ENCODE measurements at regions not wholly inside any gene's neighbourhood (a gene's known extent, or its start where the extent isn't known, plus 50 kb on each side); places are given as distances from the start of the nearest gene placed in this dataset.

DNA sequence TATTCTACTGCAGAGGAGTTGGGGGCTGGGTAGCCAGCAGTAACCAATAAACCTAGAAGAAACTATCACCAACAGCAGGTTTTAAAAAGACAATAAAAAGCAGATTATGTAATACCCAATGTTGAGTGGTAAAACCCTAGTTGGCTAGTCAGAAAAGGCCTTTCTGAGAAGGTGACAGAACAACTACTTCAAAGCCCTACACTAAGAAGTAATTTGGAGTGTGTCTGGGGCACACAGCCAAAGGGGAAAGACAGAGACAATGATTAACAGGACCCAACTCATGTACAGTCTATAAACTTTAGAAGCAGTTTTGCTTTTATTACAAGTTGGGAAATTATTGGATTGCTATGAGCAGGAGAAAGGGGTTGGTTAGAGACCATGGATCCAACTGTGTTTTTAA lies 77.2 kb upstream of the TMEM106B start:
- no peak for DNase-seq

DNA sequence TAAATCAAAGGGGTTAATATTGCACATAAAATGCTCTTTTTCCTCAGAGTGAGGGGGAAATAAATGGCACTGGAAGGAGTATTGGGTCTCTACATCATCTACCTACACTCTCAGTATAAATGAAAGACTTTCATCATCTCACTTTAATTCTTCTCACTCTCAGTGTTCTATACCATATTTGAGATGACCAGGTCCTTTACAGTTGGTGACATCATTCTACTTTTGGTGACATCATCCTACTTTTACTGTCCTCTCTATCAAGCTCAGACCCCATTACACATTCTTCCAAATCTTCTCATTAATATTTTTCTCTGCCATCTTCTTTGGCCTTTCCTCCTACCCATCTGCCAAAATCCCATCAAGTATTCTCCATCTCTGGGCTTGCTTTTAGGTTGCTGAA lies 74.6 kb upstream of the TMEM106B start:
- DNase-seq: no peak

GRCh38 chr7:12137283-12137682 lies 73.8 kb upstream of the TMEM106B start:
- DNase-seq: no peak

- no peak for DNase-seq
These were observed 72.7 kb upstream of the TMEM106B start for GRCh38 chr7:12138421-12138820.

DNA sequence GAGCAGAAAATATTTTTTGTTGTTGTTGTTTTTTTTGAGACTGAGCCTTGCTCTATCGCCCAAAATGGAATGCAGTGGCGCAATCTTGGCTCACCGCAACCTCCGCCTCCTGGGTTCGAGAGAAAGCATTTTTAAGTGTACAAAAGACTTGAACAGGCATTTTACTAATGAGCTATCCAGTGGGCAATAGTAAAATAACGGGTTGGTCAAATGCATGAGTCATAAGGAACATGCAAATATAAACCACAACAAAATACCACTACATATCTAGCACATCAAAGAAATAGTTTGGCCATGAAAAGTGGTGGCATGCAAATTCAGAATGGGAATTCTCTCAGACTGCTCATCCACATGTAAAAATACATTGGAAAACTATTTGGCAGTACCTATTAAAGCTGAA lies 71.7 kb upstream of the TMEM106B start:
- DNase-seq: no peak

DNA sequence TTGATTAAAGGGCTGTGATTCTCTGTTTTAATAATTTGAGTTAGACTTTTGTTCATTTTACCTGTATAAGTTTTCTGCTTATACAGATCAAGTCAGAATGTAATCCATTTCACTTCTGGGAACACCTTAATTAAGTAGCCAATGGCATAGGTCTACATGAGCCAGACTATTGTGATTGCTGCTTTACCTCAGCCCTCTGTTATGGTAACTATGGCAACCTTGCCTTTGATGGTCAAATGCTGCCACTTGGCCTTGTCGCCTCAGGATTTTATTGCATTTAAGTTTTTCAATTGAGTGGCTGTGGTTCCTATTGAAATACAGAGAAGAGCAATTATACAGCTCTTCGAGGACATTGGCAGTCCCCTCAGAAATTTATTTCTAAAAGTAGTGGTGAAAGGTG lies 64.3 kb upstream of the TMEM106B start:
- DNase-seq: no peak

GRCh38 chr7:12152196-12152918 lies 58.7 kb upstream of the TMEM106B start:
- no peak for DNase-seq

GRCh38 chr7:12154119-12154518 lies 57.0 kb upstream of the TMEM106B start:
- no peak for DNase-seq

GRCh38 chr7:12157517-12157916 lies 53.6 kb upstream of the TMEM106B start:
- DNase-seq: no peak

GRCh38 chr7:12158334-12159060 lies 52.6 kb upstream of the TMEM106B start:
- DNase-seq: no peak

DNA sequence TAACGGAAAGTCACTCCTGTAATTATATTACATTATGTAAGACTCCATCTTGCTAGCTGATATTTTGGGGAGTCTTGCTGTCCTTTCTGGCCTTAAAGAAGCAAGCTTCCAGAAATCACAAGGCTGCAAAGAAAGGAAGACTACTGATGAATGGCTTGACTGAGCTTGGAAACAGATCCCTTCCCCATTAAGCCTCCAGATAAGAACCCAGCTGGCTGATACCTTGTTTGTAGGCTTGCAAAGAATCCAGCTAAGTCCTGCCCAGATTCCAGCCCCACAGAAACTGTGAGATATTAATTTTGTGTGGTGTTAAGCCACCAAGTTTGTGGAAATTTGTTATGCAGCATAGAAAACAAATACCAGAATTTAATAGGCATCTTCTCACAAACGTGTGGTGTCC lies 49.9 kb upstream of the TMEM106B start:
- DNase-seq: no peak

All from activated CD8-positive, alpha-beta memory T cell treated with anti-CD3 and anti-CD28 coated beads, Interleukin-2, amount 50 U/mL, for 4 hours (primary cell).